VCaP (cell line): ENCODE measurements at regions not wholly inside any gene's neighbourhood (a gene's known extent, or its start where the extent isn't known, plus 50 kb on each side); places are given as distances from the start of the nearest gene placed in this dataset.

Experiments used
- H3K27ac ChIP-seq: fragments of 450-650 bp; 2 replicates; pipeline ENCODE4 v1.5.1; 2017
- CTCF ChIP-seq: fragments of 450-650 bp; conservative IDR thresholded peaks from 2 replicates; pipeline ENCODE4 v1.5.1; 2017; ENCODE audit warnings: mild to moderate bottlenecking, moderate library complexity

GRCh38 chr4:146577111-146577510 is 55.4 kb upstream of the SLC10A7 start:
- H3K27ac ChIP-seq, result no peak overlapping the region
- no peak for TF ChIP-seq CTCF

GRCh38 chr4:146582864-146583263 is 55.8 kb upstream of the POU4F2 start:
- H3K27ac ChIP-seq, result no peak overlapping the region
- TF ChIP-seq CTCF, result peak; percentile 34

- TF ChIP-seq CTCF, result no peak
- no peak overlapping the region for H3K27ac ChIP-seq
Observed at GRCh38 chr4:146585761-146586333, 52.8 kb upstream of the POU4F2 start.
